22Rv1 (cell line): ENCODE measurements at regions not wholly inside any gene's neighbourhood (a gene's known extent, or its start where the extent isn't known, plus 50 kb on each side); places are given as distances from the start of the nearest gene placed in this dataset.
"Not testable (repeated sequence)": the region's sequence is repeated elsewhere in the genome, so short reads cannot be mapped to it uniquely, and the experiment has no call there.

Source experiments
- ZFX ChIP-seq: fragments of 450-650 bp; IDR thresholded peaks from 2 replicates; pipeline ENCODE4 v1.6.1; 2017; ENCODE audit warnings: antibody characterized with exemption, borderline replicate concordance
- TF ChIP-seq, protein P1 (sequence below): fragments of 450-650 bp; IDR thresholded peaks from 2 replicates; pipeline ENCODE4 v1.5.1; 2017; ENCODE audit warnings: mild to moderate bottlenecking

DNA sequence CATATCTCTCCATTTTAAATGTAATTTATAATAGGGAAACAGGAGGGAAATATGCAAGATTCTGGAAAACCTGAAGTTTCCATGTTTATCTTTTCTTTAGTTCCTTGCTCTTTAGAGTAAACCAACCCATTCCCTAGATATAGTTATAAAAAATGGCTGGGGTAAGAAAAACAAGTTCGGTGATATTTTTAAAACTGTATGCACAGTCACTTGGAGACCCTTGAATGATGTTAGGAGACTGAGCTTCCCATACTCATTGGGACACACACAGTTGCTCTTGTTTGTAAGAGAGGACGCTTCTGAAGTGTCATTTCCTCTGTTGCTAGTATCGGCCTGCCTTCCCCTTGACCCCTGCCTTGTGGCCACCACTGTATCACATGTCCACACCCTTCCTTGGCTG, 55.0 kb upstream of the NBPF9 start:
- TF ChIP-seq ZFX, result not testable (repeated sequence)
- TF ChIP-seq, protein P1, sequence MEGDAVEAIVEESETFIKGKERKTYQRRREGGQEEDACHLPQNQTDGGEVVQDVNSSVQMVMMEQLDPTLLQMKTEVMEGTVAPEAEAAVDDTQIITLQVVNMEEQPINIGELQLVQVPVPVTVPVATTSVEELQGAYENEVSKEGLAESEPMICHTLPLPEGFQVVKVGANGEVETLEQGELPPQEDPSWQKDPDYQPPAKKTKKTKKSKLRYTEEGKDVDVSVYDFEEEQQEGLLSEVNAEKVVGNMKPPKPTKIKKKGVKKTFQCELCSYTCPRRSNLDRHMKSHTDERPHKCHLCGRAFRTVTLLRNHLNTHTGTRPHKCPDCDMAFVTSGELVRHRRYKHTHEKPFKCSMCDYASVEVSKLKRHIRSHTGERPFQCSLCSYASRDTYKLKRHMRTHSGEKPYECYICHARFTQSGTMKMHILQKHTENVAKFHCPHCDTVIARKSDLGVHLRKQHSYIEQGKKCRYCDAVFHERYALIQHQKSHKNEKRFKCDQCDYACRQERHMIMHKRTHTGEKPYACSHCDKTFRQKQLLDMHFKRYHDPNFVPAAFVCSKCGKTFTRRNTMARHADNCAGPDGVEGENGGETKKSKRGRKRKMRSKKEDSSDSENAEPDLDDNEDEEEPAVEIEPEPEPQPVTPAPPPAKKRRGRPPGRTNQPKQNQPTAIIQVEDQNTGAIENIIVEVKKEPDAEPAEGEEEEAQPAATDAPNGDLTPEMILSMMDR, result not testable (repeated sequence)
